Gastroesophageal sphincter (tissue), 4 donors: ENCODE measurements at regions not wholly inside any gene's neighbourhood (a gene's known extent, or its start where the extent isn't known, plus 50 kb on each side); places are given as distances from the start of the nearest gene placed in this dataset.
"Not testable (repeated sequence)": the region's sequence is repeated elsewhere in the genome, so short reads cannot be mapped to it uniquely, and the experiment has no call there.

Source experiments
- ATAC-seq: fragments of 150-250 bp; one replicate; pipeline ENCODE4 v1.9.1; 2016; ENCODE audit warnings: mild to moderate bottlenecking, moderate library complexity
- H3K27ac ChIP-seq, 4 donors: fragments of 200-600 bp; sonication (generic) in 3 of 4; 1 replicate in 3 of 4; 2 replicates in 1 of 4; pipeline ENCODE4 v1.5.1; 2016 to 2019
- H3K27me3 ChIP-seq: fragments of 200-600 bp; sonication (generic); one replicate; pipeline ENCODE4 v1.5.1; 2019
- H3K36me3 ChIP-seq, 2 donors: fragments of 200-600 bp; sonication (generic); one replicate each; pipeline ENCODE4 v1.5.1; 2019; ENCODE audit warnings: control low read depth in 1 of 2
- H3K4me1 ChIP-seq, 3 donors: fragments of 200-600 bp; sonication (generic); 1 replicate in 2 of 3; 2 replicates in 1 of 3; pipeline ENCODE4 v1.5.1; 2016 to 2019; ENCODE audit warnings: control low read depth in 2 of 3
- H3K4me3 ChIP-seq, 2 donors: fragments of 200-600 bp; sonication (generic); one replicate each; pipeline ENCODE4 v1.5.1; 2019; ENCODE audit warnings: mild to moderate bottlenecking in 1 of 2, moderate library complexity in 1 of 2
- H3K9me3 ChIP-seq, 3 donors: fragments of 200-600 bp; sonication (generic); one replicate each; pipeline ENCODE4 v1.5.1; 2017 to 2019; ENCODE audit warnings: control low read depth in 2 of 3
- EP300 ChIP-seq: sonication (generic); formaldehyde crosslinking; IDR thresholded peaks from one replicate; pipeline ENCODE4 v1.6.1; 2017; ENCODE audit warnings: antibody characterized with exemption, mild to moderate bottlenecking
- POLR2A ChIP-seq, 2 donors: fragments of 450-650 bp; IDR thresholded peaks; one replicate each; pipeline ENCODE4 v1.6.1; 2017; ENCODE audit warnings: antibody characterized with exemption in 2 of 2, mild to moderate bottlenecking in 2 of 2, moderate library complexity in 1 of 2
- POLR2AphosphoS5 ChIP-seq: sonication (generic); formaldehyde crosslinking; IDR thresholded peaks from one replicate; pipeline ENCODE4 v1.6.1; 2017; ENCODE audit warnings: antibody characterized with exemption
- WGBS, 2 donors: methylation state at CpG; one replicate each; pipeline ENCODE4 v1.1.5; 2018; ENCODE audit warnings: low coverage in 1 of 2; 5-methylcytosine and 5-hydroxymethylcytosine counted together
- TF ChIP-seq, protein P1 (sequence below), 4 experiments: fragments of 200-600 bp in 2 of 4; fragments of 450-650 bp in 2 of 4; sonication (generic) in 1 of 4; IDR thresholded peaks; one replicate each; pipeline ENCODE4 v1.5.1; 2017 to 2019; ENCODE audit warnings: antibody characterized with exemption in 4 of 4, mild to moderate bottlenecking in 2 of 4, moderate library complexity in 2 of 4

DNA sequence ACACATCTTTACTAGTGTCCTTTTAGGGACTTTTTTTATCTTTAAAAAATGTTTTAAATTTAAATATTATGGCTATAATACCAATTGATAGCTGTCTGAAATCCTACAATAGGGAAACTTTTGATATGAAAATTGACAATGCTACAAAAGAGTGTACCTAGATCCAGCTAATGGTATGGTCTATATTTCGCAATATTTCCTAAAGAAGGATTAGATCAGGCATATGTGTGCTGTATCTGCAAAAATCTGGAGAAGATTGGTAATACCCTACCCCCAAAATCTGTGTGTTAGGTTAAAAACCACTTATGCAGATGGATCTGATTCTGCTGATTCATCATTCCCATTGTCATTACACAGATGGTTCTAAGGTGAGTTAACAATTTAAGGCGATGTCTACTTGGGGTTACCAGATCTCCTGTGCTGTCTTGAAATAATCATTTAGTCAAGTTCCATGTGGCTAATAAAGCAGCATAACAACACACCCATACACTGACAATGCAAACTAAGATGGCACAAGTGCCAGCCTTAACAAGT lies 137.1 kb downstream of the GASK1B start:
- no peak for ATAC-seq
- Histone ChIP-seq H3K4me1 (peaks cover 0 to 9% (median 3%) of the 10 kb centered on the region in 3 donors), H3K9me3 (peaks cover 0 to 22% (median 0%) of the 10 kb centered on the region in 3 donors), H3K27me3 (no peaks in the 10 kb centered on the region), H3K27ac (no peak overlapping the region), H3K4me3 (no peak overlapping the region), H3K36me3 (no peaks in the 10 kb centered on the region)
- TF ChIP-seq POLR2AphosphoS5 (no peak), POLR2A (IDR thresholded peaks at IDR 0.05) (no peak), EP300 (no peak)
- TF ChIP-seq, protein P1, sequence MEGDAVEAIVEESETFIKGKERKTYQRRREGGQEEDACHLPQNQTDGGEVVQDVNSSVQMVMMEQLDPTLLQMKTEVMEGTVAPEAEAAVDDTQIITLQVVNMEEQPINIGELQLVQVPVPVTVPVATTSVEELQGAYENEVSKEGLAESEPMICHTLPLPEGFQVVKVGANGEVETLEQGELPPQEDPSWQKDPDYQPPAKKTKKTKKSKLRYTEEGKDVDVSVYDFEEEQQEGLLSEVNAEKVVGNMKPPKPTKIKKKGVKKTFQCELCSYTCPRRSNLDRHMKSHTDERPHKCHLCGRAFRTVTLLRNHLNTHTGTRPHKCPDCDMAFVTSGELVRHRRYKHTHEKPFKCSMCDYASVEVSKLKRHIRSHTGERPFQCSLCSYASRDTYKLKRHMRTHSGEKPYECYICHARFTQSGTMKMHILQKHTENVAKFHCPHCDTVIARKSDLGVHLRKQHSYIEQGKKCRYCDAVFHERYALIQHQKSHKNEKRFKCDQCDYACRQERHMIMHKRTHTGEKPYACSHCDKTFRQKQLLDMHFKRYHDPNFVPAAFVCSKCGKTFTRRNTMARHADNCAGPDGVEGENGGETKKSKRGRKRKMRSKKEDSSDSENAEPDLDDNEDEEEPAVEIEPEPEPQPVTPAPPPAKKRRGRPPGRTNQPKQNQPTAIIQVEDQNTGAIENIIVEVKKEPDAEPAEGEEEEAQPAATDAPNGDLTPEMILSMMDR (IDR thresholded peaks at IDR 0.05): no peak
- WGBS, 2 donors: 85 to 94% methylated on average over 2 of the region's 2 CpGs

DNA sequence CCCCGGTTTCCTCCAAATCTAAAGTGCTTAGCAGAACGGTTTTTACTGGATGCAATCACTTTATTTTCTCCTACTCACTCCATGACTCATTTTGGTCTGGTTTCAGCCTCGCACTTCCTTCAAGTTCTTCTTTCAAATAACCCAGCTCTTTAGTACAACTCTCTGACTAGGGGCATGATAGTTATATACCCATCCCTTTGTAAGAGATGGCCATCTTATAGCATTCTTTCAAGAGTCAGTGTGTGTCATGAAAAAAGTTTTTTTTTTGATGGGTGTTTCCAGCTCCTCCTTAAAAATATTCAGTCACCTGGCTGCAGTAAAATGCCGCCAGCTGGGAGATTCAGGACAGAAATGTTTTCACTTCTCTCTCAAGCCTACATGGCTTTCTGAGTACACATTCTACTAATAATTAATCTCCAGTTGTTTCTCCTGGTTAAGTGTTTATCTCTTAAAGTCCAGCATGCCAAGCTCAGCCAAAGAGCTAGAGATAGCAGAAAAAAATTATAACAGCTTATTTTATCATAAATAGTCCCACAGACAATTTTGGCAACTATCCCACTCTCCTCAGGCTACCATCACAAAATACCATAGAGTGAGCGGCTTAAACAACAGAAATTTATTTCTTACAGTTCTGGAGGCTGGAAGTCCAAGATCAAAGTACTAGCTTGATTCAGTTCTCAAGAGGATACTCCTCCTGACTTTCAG lies 139.3 kb downstream of the GASK1B start:
- Histone ChIP-seq H3K4me1 (peaks cover 0 to 9% (median 3%) of the 10 kb centered on the region in 3 donors), H3K27me3 (no peaks in the 10 kb centered on the region), H3K9me3 (peaks cover 0 to 22% (median 0%) of the 10 kb centered on the region in 3 donors), H3K4me3 (no peak overlapping the region), H3K27ac (peak overlapping the region in 3 of 4 donors; percentile 25 to 48 (median 38)), H3K36me3 (no peaks in the 10 kb centered on the region)
- WGBS, 2 donors: 23 to 47% methylated on average over 3 to 5 of the region's 5 CpGs
- TF ChIP-seq EP300: no peak
- peak; percentile 13 for TF ChIP-seq POLR2AphosphoS5
- peak; percentile 50 for ATAC-seq

DNA sequence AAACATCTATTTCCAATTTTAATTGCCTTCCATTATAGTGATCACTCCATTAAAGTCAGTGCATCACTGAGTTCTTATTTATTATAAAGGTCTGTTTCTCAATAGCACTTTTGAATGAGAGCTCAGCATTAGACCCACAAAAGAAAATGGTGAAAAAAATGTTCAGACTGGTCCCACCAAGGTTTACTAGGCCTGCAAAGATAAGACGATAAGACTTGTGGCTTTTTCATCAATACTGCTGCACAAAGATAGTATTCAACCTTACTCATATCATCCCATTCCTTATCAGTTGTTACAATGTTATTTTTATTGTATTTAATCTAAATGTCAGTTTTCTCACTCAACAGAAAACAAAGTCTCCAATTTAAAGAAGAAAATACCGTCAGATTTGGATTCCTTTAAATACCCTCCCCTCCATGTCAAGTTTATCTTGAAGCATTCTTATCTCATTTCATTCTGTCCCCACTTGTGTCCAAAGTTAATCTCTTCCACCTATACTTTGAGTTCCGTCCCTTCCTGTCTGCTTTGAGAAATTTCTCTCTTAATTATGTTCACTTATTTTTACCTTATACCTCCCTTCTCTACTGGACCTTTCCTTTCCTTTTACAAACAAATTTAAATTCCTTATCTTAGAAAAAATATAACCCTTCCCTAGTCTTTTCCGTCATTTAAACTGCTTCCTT lies 140.0 kb downstream of the GASK1B start:
- TF ChIP-seq POLR2A (IDR thresholded peaks at IDR 0.05) (no peak), POLR2AphosphoS5 (no peak), EP300 (no peak)
- TF ChIP-seq, protein P1 (IDR thresholded peaks at IDR 0.05): no peak
- no peaks in the 10 kb centered on the region for H3K27me3 ChIP-seq
- H3K9me3 ChIP-seq: peaks cover 0 to 22% (median 0%) of the 10 kb centered on the region in 3 donors
- H3K27ac ChIP-seq: peak overlapping the region; percentile 25 to 48 (median 34)
- H3K36me3 ChIP-seq: no peaks in the 10 kb centered on the region
- peaks cover 0 to 9% (median 3%) of the 10 kb centered on the region in 3 donors for H3K4me1 ChIP-seq
- no peak overlapping the region for H3K4me3 ChIP-seq
- ATAC-seq: no peak
- 58 to 60% methylated on average over 4 of the region's 4 CpGs for WGBS, 2 donors

DNA sequence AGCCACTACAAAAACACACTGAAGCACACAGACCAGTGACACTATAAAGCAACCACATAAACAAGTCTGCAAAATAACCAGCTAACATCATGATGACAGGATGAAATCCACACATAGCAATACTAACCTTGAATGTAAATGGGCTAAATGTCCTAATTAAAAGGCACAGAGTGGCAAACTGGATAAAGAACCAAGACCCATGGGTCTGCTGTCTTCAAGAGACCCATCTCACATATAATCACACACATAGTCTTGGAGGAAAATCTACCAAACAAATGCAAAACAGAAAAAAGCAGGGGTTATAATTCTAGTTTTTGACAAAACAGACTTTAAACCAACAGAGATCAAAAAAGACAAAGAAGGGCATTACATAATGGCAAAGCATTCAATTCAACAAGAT lies 144.4 kb downstream of the GASK1B start:
- H3K4me3 ChIP-seq, H3K4me1 ChIP-seq, H3K27me3 ChIP-seq, H3K36me3 ChIP-seq, ATAC-seq, H3K27ac ChIP-seq: not testable (repeated sequence)
- peaks cover 0 to 22% (median 0%) of the 10 kb centered on the region in 3 donors for H3K9me3 ChIP-seq

DNA sequence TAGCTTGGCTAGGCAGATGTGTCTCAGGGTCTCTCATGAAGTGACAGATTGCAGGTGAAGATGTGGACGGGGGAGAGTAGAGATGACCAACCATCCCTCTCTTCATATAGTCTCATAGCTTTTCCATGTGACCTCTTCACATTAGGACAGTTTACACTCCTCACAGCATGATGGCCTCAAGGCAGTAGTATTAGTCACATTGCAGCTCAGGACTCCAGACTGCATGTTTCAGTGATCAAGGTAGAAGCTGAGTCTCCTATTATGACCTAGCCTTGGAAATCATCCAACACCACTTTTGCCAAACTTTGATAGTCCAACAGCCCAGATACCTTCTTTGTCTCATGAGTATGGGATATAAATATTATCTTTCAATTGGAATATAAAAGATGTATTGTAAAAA lies 147.7 kb downstream of the GASK1B start:
- Histone ChIP-seq H3K27ac (no peak overlapping the region), H3K9me3 (peaks cover 0 to 22% (median 0%) of the 10 kb centered on the region in 3 donors), H3K36me3 (no peaks in the 10 kb centered on the region), H3K27me3 (no peaks in the 10 kb centered on the region), H3K4me1 (peaks cover 5 to 15% (median 6%) of the 10 kb centered on the region in 3 donors), H3K4me3 (no peak overlapping the region)
- TF ChIP-seq POLR2AphosphoS5 (no peak), POLR2A (IDR thresholded peaks at IDR 0.05) (no peak), EP300 (no peak)
- TF ChIP-seq, protein P1 (IDR thresholded peaks at IDR 0.05): no peak
- no peak for ATAC-seq
- WGBS, 2 donors: 78 to 93% methylated on average over 1 of the region's 1 CpG
